T-helper 1 cell (primary cell): ENCODE measurements at regions not wholly inside any gene's neighbourhood (a gene's known extent, or its start where the extent isn't known, plus 50 kb on each side); places are given as distances from the start of the nearest gene placed in this dataset.
"Not testable (repeated sequence)": the region's sequence is repeated elsewhere in the genome, so short reads cannot be mapped to it uniquely, and the experiment has no call there.

ENCODE experiments used
- DNase-seq, 5 donors: peaks; one replicate each; pipeline ENCODE4 v3.0.0-alpha.2; 2012 to 2020

GRCh38 chr12:127120851-127121250 is 1146.1 kb upstream of the TMEM132C start:
- DNase-seq: no peak

- DNase-seq: no peak
Measured at GRCh38 chr12:127121494-127122084, 1145.4 kb upstream of the TMEM132C start.

GRCh38 chr12:127125607-127126259 is 1141.2 kb upstream of the TMEM132C start:
- DNase-seq: peak in 1 of 5 donors; percentile 44

- no peak for DNase-seq
Measured at GRCh38 chr12:127126260-127126628, 1140.7 kb upstream of the TMEM132C start.

GRCh38 chr12:127127897-127128296 is 1139.1 kb upstream of the TMEM132C start:
- DNase-seq: no peak

GRCh38 chr12:127130506-127131124 is 1136.4 kb upstream of the TMEM132C start:
- no peak for DNase-seq

GRCh38 chr12:127133675-127134335 is 1133.2 kb upstream of the TMEM132C start:
- no peak for DNase-seq

GRCh38 chr12:127140864-127141484 is 1126.0 kb upstream of the TMEM132C start:
- DNase-seq: not testable (repeated sequence)

- no peak for DNase-seq
Measured at GRCh38 chr12:127143020-127143419, 1124.0 kb upstream of the TMEM132C start.

GRCh38 chr12:127144770-127145169 is 1122.2 kb upstream of the TMEM132C start:
- DNase-seq: no peak

GRCh38 chr12:127145241-127145928 is 1121.6 kb upstream of the TMEM132C start:
- no peak for DNase-seq

- DNase-seq: peak in 4 of 5 donors; percentile 8 to 50 (median 24)
Measured at GRCh38 chr12:127145929-127146789, 1120.8 kb upstream of the TMEM132C start.

GRCh38 chr12:127146991-127147718 is 1119.8 kb upstream of the TMEM132C start:
- DNase-seq: no peak

- DNase-seq: no peak
Measured at GRCh38 chr12:127147724-127148123, 1119.2 kb upstream of the TMEM132C start.

- DNase-seq: no peak
Measured at GRCh38 chr12:127148318-127148717, 1118.7 kb upstream of the TMEM132C start.

GRCh38 chr12:127149226-127149964 is 1117.6 kb upstream of the TMEM132C start:
- no peak for DNase-seq

GRCh38 chr12:127150028-127150427 is 1116.9 kb upstream of the TMEM132C start:
- DNase-seq: no peak

- no peak for DNase-seq
Measured at GRCh38 chr12:127150479-127150878, 1116.5 kb upstream of the TMEM132C start.

- no peak for DNase-seq
Measured at GRCh38 chr12:127150956-127151355, 1116.0 kb upstream of the TMEM132C start.

- no peak for DNase-seq
Measured at GRCh38 chr12:127153996-127154395, 1113.0 kb upstream of the TMEM132C start.
